Right atrium auricular region (tissue), 2 donors: ENCODE measurements at regions not wholly inside any gene's neighbourhood (a gene's known extent, or its start where the extent isn't known, plus 50 kb on each side); places are given as distances from the start of the nearest gene placed in this dataset.

Experiments
- DNase-seq: peaks from one replicate; pipeline ENCODE4 v3.0.0-alpha.2; 2019; ENCODE audit warnings: low spot score
- H3K27ac ChIP-seq, 2 donors: fragments of 200-600 bp; sonication (generic); 1 replicate in 1 of 2; 2 replicates in 1 of 2; pipeline ENCODE4 v1.5.1; 2016 to 2019
- H3K27me3 ChIP-seq, 2 donors: fragments of 200-600 bp; sonication (generic); one replicate each; pipeline versions ENCODE4 v1.5.1 to v1.6.0; 2017 to 2019
- H3K36me3 ChIP-seq: fragments of 200-600 bp; sonication (generic); one replicate; pipeline ENCODE4 v1.5.1; 2016
- H3K4me1 ChIP-seq, 2 donors: fragments of 200-600 bp; sonication (generic); one replicate each; pipeline versions ENCODE4 v1.5.1 to v1.6.0; 2017 to 2019
- H3K4me3 ChIP-seq, 2 donors: fragments of 200-600 bp; sonication (generic); 1 replicate in 1 of 2; 2 replicates in 1 of 2; pipeline ENCODE4 v1.5.1; 2017 to 2019; ENCODE audit warnings: mild to moderate bottlenecking in 1 of 2, moderate library complexity in 1 of 2
- H3K9me3 ChIP-seq, 2 donors: fragments of 200-600 bp; sonication (generic); one replicate each; pipeline ENCODE4 v1.5.1; 2019
- CTCF ChIP-seq, 2 donors: fragments of 200-600 bp; sonication (generic); IDR thresholded peaks; one replicate each; pipeline ENCODE4 v1.5.1; 2019; ENCODE audit warnings: antibody characterized with exemption in 2 of 2

- no peaks in the 10 kb centered on the region for H3K9me3 ChIP-seq
- H3K4me1 ChIP-seq, result no peaks in the 10 kb centered on the region
- H3K27ac ChIP-seq, result no peak overlapping the region
- no peaks in the 10 kb centered on the region for H3K36me3 ChIP-seq
- H3K4me3 ChIP-seq, result no peak overlapping the region
- TF ChIP-seq CTCF (IDR thresholded peaks at IDR 0.05), result no peak
- no peak for DNase-seq
- no peaks in the 10 kb centered on the region for H3K27me3 ChIP-seq
These were observed 432.5 kb upstream of the C9orf72 start for GRCh38 chr9:28005779-28006178.

- no peak for DNase-seq
- no peaks in the 10 kb centered on the region for H3K9me3 ChIP-seq
- H3K36me3 ChIP-seq, result no peaks in the 10 kb centered on the region
- H3K4me3 ChIP-seq, result no peak overlapping the region
- no peak for TF ChIP-seq CTCF (IDR thresholded peaks at IDR 0.05)
- no peaks in the 10 kb centered on the region for H3K4me1 ChIP-seq
- H3K27me3 ChIP-seq, result no peaks in the 10 kb centered on the region
- H3K27ac ChIP-seq, result no peak overlapping the region
These were observed 434.0 kb upstream of the C9orf72 start for GRCh38 chr9:28007097-28007817.

GRCh38 chr9:28014212-28014611 is 440.9 kb upstream of the C9orf72 start:
- H3K4me1 ChIP-seq, result no peaks in the 10 kb centered on the region
- no peak overlapping the region for H3K4me3 ChIP-seq
- no peak for TF ChIP-seq CTCF (IDR thresholded peaks at IDR 0.05)
- no peaks in the 10 kb centered on the region for H3K36me3 ChIP-seq
- H3K27ac ChIP-seq, result no peak overlapping the region
- H3K27me3 ChIP-seq, result no peaks in the 10 kb centered on the region
- no peak for DNase-seq
- no peaks in the 10 kb centered on the region for H3K9me3 ChIP-seq

GRCh38 chr9:28024676-28025075 is 451.4 kb upstream of the C9orf72 start:
- DNase-seq, result no peak
- H3K36me3 ChIP-seq, result no peaks in the 10 kb centered on the region
- no peaks in the 10 kb centered on the region for H3K9me3 ChIP-seq
- no peak overlapping the region for H3K4me3 ChIP-seq
- no peak for TF ChIP-seq CTCF (IDR thresholded peaks at IDR 0.05)
- H3K27me3 ChIP-seq, result no peaks in the 10 kb centered on the region
- no peaks in the 10 kb centered on the region for H3K4me1 ChIP-seq
- H3K27ac ChIP-seq, result no peak overlapping the region

- Histone ChIP-seq H3K9me3 (no peaks in the 10 kb centered on the region), H3K27me3 (no peaks in the 10 kb centered on the region), H3K27ac (no peak overlapping the region), H3K36me3 (no peaks in the 10 kb centered on the region), H3K4me3 (no peak overlapping the region), H3K4me1 (no peaks in the 10 kb centered on the region)
- DNase-seq, result no peak
- no peak for TF ChIP-seq CTCF (IDR thresholded peaks at IDR 0.05)
These were observed 451.9 kb upstream of the C9orf72 start for GRCh38 chr9:28025186-28025585.
